Activated CD4-positive, alpha-beta memory T cell treated with anti-CD3 and anti-CD28 coated beads, Interleukin-2, amount 10 ng/mL, durations not matched to agents 7 days and 5 days (primary cell): ENCODE measurements at regions not wholly inside any gene's neighbourhood (a gene's known extent, or its start where the extent isn't known, plus 50 kb on each side); places are given as distances from the start of the nearest gene placed in this dataset.
"Not testable (repeated sequence)": the region's sequence is repeated elsewhere in the genome, so short reads cannot be mapped to it uniquely, and the experiment has no call there.

Experiments
- CTCF ChIA-PET: fragments of 350-600 bp; sonication (Branson Sonifier 250); formaldehyde crosslinking; loops from one replicate; lab custom pipeline; 2021; ENCODE audit warnings: antibody characterized with exemption, inconsistent platforms; lab: Charles Lee
- POLR2A ChIA-PET: fragments of 350-600 bp; sonication (Branson Sonifier 250); formaldehyde crosslinking; loops from one replicate; lab custom pipeline; 2021; ENCODE audit warnings: antibody characterized with exemption; lab: Charles Lee
- DNase-seq: peaks from one replicate; pipeline ENCODE4 v3.0.0-alpha.2; 2020
- H3K27ac Mint-ChIP-seq: one replicate; pipeline ENCODE4 v1.8.0; 2021; ENCODE audit warnings: mild to moderate bottlenecking, mixed read lengths
- H3K27me3 Mint-ChIP-seq: one replicate; pipeline ENCODE4 v1.8.0; 2021; ENCODE audit warnings: mixed read lengths
- H3K36me3 Mint-ChIP-seq: one replicate; pipeline ENCODE4 v1.8.0; 2021; ENCODE audit warnings: low read depth, mixed read lengths
- H3K4me1 Mint-ChIP-seq: one replicate; pipeline ENCODE4 v1.8.0; 2021; ENCODE audit warnings: mixed read lengths
- H3K4me3 Mint-ChIP-seq: one replicate; pipeline ENCODE4 v1.8.0; 2021; ENCODE audit warnings: mild to moderate bottlenecking, mixed read lengths
- H3K9me3 Mint-ChIP-seq: one replicate; pipeline ENCODE4 v1.8.0; 2021; ENCODE audit warnings: mixed read lengths

DNA sequence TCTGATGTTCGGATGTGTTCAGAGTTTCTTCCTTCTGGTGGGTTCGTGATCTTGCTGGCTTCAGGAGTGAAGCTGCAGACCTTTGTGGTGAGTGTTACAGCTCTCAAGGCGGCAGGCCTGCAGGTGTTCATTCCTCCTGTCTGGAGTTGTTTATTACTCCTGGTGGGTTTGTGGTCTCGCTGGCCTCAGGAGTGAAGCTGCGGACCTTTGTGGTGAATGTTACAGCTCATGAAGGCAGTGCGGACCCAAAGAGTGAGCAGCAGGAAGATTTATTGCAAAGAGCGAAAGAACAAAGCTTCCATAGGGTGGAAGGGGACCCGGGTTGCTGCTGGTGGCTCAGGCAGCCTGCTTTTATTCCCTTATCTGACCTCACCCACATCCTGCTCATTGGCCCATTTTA, 1226.8 kb upstream of the EPHA6 start:
- H3K27me3 Mint-ChIP-seq, H3K27ac Mint-ChIP-seq, DNase-seq, H3K4me1 Mint-ChIP-seq, H3K4me3 Mint-ChIP-seq, H3K36me3 Mint-ChIP-seq, POLR2A ChIA-PET, CTCF ChIA-PET, H3K9me3 Mint-ChIP-seq: not testable (repeated sequence)

DNA sequence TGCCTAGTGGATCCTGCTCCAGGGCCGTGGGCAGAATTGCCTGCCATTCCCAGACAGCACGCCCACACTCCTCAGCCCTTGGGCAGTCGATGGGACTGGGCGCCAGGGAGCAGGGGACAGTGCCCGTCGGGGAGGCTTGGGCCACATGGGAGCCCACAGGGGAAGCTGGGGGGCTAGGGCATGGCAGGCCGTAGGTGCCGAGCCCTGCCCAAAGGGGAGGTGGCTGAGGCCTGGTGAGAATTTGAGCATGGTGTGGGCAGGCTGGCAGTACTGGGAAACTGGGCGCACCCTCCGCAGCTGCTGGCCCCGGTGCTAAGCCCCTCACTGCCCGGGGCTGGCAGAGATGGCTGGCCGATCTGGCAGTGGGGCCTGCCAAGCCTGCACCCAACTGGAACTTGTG, 1225.9 kb upstream of the EPHA6 start:
- DNase-seq, result no peak
- H3K27ac Mint-ChIP-seq, result no peak overlapping the region
- POLR2A ChIA-PET, result no interaction called here
- CTCF ChIA-PET, result no interaction called here
- H3K27me3 Mint-ChIP-seq, result no peaks in the 10 kb centered on the region
- peaks cover 9% of the 10 kb centered on the region for H3K9me3 Mint-ChIP-seq
- no peak overlapping the region for H3K4me3 Mint-ChIP-seq
- no peaks in the 10 kb centered on the region for H3K4me1 Mint-ChIP-seq
- no peaks in the 10 kb centered on the region for H3K36me3 Mint-ChIP-seq

DNA sequence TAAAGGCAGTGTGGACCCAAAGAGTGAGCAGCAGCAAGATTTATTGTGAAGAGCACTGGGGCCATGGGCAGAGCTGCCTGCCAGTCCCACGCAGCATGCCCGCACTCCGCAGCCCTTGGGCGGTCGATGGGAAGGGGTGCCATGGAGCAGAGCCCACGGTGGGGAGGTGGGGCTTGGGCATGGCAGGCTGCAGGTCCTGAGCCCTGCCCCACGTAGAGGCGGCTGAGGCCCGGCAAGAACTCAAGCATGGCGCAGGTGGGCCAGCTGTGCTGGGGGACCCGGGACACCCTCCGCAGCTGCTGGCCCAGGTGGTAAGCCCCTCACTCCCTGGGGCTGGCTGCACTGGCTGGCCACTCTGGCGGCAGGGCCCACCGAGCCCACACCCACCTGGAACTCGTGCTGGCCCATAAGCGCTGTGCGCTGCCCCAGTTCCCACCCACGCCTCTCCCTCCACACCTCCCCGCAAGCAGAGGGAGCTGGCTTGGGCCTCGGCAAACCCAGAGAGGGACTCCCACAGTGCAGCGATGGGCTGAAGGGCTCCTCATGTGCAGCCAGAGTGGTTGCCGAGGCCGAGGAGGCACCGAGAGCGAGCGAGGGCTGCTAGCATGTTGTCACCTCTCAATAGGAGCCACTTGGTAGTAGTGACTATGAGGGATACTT, 1218.8 kb upstream of the EPHA6 start:
- Mint-ChIP-seq H3K9me3 (no peaks in the 10 kb centered on the region), H3K36me3 (no peaks in the 10 kb centered on the region), H3K27ac (no peak overlapping the region), H3K4me3 (no peak overlapping the region), H3K4me1 (no peaks in the 10 kb centered on the region), H3K27me3 (no peaks in the 10 kb centered on the region)
- DNase-seq, result no peak
- CTCF ChIA-PET, result no interaction called here
- POLR2A ChIA-PET, result no interaction called here

DNA sequence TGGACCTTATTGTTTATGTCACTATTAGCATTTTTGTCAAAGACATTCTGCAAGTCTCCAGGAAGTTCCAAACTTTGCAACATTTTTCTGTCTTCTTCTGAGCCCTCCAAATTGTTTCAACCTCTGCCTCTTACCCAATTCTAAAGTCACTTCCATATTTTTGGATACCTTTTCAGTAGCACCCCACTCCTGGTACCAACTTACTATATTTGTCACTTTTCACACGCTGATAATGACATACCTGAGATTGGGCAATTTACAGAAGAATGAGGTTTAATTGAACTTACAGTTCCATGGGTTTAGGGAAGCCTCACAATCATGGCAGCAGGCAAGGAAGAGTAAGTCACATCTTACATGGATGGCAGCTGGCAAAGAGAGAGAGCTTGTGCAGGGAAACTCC, 1206.5 kb upstream of the EPHA6 start:
- ChIA-PET POLR2A (no interaction called here), CTCF (no interaction called here)
- H3K27ac Mint-ChIP-seq, result no peak overlapping the region
- H3K4me3 Mint-ChIP-seq, result no peak overlapping the region
- no peaks in the 10 kb centered on the region for H3K4me1 Mint-ChIP-seq
- H3K27me3 Mint-ChIP-seq, result no peaks in the 10 kb centered on the region
- no peak for DNase-seq
- H3K36me3 Mint-ChIP-seq, result no peaks in the 10 kb centered on the region
- H3K9me3 Mint-ChIP-seq, result peaks cover 20% of the 10 kb centered on the region

DNA sequence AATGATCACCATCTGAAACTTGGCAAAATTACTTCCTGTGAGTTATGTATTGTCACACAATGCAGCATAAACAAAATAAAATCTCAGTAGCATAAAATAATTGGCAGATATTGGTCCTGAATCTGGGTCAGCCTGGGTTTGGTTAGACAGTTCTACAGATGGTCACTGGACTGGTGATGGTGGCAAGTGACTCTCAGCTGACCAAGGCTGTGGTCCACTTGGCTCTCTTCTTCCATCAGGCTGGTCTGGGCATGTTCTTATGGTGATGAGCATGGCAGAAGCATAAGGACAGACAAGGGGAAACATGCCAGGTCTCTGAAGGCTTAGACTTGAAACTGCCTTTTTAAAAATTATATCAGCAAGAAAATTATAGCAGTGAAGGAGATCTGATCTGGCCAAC, 1205.0 kb upstream of the EPHA6 start:
- Mint-ChIP-seq H3K27me3 (no peaks in the 10 kb centered on the region), H3K4me1 (no peaks in the 10 kb centered on the region), H3K36me3 (no peaks in the 10 kb centered on the region), H3K27ac (no peak overlapping the region), H3K9me3 (peaks cover 20% of the 10 kb centered on the region), H3K4me3 (no peak overlapping the region)
- ChIA-PET CTCF (no interaction called here), POLR2A (no interaction called here)
- no peak for DNase-seq

DNA sequence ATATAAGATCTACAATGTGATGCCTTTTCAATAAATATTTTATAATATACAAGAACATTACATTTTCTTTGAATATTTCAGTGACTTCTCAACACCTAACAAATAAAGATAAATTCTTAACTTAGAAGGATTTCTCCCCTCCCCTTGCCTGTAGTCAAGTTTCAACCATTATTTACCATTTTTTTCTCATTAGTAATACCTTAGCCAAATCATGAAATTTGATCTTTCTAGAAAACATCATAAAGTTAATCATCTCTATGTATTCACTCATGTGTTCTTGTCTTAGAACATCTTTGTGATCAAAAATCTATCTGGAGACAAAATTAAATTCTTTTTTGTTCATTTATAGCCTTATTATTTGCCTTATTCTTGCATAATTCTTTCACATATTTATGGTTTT, 1201.8 kb upstream of the EPHA6 start:
- ChIA-PET CTCF (no interaction called here), POLR2A (no interaction called here)
- Mint-ChIP-seq H3K36me3 (no peaks in the 10 kb centered on the region), H3K27me3 (no peaks in the 10 kb centered on the region), H3K27ac (no peak overlapping the region), H3K4me3 (no peak overlapping the region), H3K4me1 (no peaks in the 10 kb centered on the region), H3K9me3 (peaks cover 13% of the 10 kb centered on the region)
- DNase-seq, result no peak

DNA sequence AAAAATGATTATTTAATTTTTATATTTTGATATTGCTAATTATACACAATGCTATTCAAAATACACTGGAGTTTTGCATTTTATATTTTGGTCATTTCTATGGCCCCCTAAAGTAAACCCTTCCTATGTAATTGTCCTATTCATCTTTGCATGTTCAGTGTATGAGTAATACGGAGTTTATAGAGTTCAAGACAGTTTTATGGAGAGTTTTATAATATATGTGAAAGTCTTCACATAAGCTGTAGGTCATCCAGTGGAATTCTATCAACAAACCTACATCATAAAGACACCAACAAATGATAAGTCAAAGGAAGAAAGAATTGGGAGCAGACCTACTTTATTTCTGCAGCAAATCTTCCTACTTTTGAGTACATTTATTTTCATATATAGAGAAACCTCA, 1200.4 kb upstream of the EPHA6 start:
- H3K36me3 Mint-ChIP-seq, result no peaks in the 10 kb centered on the region
- DNase-seq, result no peak
- ChIA-PET CTCF (no interaction called here), POLR2A (no interaction called here)
- no peak overlapping the region for H3K4me3 Mint-ChIP-seq
- H3K9me3 Mint-ChIP-seq, result peaks cover 3% of the 10 kb centered on the region
- no peaks in the 10 kb centered on the region for H3K27me3 Mint-ChIP-seq
- H3K27ac Mint-ChIP-seq, result no peak overlapping the region
- H3K4me1 Mint-ChIP-seq, result no peaks in the 10 kb centered on the region

DNA sequence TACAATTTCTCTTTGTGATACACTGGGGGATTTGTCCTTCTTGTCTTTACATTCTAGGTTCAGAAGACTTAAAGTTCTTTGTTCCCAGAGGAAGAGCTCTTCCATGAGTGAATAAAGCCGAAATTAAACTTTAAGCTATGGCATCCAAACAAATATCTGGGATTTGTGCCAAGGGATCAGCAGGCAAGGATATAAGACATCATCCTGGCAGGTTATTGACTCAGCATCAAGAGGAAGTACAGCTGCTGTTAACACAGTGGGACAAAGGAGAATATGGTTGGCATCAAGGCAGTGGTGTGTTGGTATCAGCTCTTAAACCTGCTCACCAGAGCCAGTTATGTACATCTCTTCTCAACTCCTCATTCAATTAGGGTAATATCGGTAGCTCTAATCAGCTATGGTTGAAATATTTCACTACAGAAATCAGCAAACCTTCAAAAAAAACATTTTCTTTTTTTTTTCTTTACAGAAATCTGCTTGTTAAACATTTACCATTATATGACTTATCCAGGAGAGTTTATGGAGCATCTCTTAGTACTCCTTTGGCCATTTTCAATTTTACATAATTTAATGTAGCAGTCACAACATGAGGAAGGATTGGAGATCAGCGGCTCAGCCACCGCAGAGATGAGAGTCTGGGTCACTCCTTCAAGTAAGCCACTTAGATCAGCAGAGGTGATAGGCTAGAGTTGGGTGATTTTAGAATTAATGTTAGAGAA, 1198.6 kb upstream of the EPHA6 start:
- Mint-ChIP-seq H3K27me3 (no peaks in the 10 kb centered on the region), H3K4me3 (no peak overlapping the region), H3K27ac (no peak overlapping the region), H3K4me1 (no peaks in the 10 kb centered on the region), H3K9me3 (no peaks in the 10 kb centered on the region), H3K36me3 (no peaks in the 10 kb centered on the region)
- POLR2A ChIA-PET, result no interaction called here
- no peak for DNase-seq
- CTCF ChIA-PET, result no interaction called here

DNA sequence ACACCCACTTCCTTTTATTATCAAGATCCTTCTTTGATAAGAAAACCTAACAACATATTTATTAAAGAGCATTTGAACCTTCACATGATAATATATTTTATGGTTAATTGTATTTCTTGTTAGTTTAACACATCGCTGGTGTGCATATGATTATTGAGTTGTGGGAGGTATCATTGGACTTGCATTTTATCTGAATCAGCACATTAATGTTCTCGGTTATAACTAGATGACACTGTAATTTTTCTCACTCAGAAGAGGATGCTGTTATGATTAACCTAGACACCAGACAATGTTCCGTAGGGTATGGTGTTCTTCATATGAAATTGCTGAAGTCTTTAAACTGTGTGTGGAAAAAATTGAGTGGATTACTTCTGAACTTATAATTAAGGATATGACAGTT, 1188.3 kb upstream of the EPHA6 start:
- no peak for DNase-seq
- H3K27me3 Mint-ChIP-seq, result no peaks in the 10 kb centered on the region
- H3K4me3 Mint-ChIP-seq, result no peak overlapping the region
- no peak overlapping the region for H3K27ac Mint-ChIP-seq
- ChIA-PET POLR2A (no interaction called here), CTCF (no interaction called here)
- H3K4me1 Mint-ChIP-seq, result no peaks in the 10 kb centered on the region
- no peaks in the 10 kb centered on the region for H3K9me3 Mint-ChIP-seq
- no peaks in the 10 kb centered on the region for H3K36me3 Mint-ChIP-seq

DNA sequence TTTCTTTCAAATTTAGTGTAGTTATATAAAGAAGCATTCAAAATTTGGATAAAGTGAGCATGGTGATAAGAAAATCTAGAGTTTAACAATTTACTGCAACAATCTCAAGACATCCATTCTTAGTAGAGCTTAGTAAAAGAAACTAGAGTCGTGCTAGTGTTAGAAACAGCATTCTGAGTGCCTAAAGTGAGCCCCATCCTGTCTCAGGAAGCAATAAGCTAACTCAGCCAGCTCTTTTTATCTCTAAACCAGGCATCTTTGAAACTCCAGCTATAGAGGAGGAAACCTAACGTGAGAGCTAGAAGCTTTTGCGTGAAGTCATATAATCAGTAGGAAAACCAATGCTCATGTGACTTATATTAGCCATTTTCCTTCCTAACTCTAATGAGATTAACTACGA, 1187.1 kb upstream of the EPHA6 start:
- DNase-seq, result no peak
- H3K4me3 Mint-ChIP-seq, result no peak overlapping the region
- no peaks in the 10 kb centered on the region for H3K27me3 Mint-ChIP-seq
- H3K9me3 Mint-ChIP-seq, result no peaks in the 10 kb centered on the region
- POLR2A ChIA-PET, result no interaction called here
- H3K27ac Mint-ChIP-seq, result no peak overlapping the region
- no peaks in the 10 kb centered on the region for H3K36me3 Mint-ChIP-seq
- H3K4me1 Mint-ChIP-seq, result no peaks in the 10 kb centered on the region
- CTCF ChIA-PET, result no interaction called here

DNA sequence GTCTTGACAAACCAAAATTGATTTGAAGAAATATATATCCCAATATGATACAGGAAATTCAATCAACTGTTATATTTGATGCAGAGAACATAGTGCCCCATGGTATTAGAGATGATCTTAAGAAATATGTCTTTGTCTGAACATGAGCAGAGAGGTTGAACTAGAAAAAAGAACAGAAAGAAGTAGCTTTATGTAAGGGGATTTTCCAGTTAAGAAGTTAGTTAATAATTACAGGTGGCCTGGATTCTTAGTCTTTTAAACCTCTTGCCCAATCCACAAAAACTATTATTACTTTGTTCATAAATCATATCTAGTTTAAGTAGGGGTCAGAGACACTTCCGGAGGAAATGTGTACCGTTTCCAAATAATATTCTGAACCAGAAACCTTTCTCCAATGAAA, 1186.7 kb upstream of the EPHA6 start:
- H3K27me3 Mint-ChIP-seq, result no peaks in the 10 kb centered on the region
- no peak overlapping the region for H3K4me3 Mint-ChIP-seq
- ChIA-PET CTCF (no interaction called here), POLR2A (no interaction called here)
- H3K36me3 Mint-ChIP-seq, result no peaks in the 10 kb centered on the region
- H3K27ac Mint-ChIP-seq, result no peak overlapping the region
- no peaks in the 10 kb centered on the region for H3K4me1 Mint-ChIP-seq
- no peaks in the 10 kb centered on the region for H3K9me3 Mint-ChIP-seq
- DNase-seq, result no peak

DNA sequence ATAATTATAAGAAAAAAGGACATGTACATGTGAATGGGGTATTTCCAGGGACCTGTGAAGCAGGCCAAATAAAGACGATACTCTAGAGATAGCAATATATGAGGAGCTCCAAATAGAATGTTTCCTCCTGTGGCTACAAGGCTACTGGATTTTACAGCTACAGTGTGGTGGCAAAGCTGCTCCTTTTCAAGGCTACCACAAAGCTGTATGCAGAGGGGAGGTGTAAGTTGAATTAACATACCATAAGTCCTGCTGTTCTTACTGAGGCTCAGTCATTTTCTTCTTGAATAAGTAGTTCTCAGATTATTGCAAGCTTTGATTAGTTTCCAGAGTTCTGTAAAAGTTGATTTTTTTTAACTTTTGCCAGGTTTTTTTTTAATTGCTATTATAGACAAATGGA, 1184.6 kb upstream of the EPHA6 start:
- no peak overlapping the region for H3K27ac Mint-ChIP-seq
- ChIA-PET POLR2A (no interaction called here), CTCF (no interaction called here)
- no peak overlapping the region for H3K4me3 Mint-ChIP-seq
- H3K4me1 Mint-ChIP-seq, result no peaks in the 10 kb centered on the region
- H3K9me3 Mint-ChIP-seq, result no peaks in the 10 kb centered on the region
- H3K27me3 Mint-ChIP-seq, result no peaks in the 10 kb centered on the region
- no peaks in the 10 kb centered on the region for H3K36me3 Mint-ChIP-seq
- DNase-seq, result no peak

DNA sequence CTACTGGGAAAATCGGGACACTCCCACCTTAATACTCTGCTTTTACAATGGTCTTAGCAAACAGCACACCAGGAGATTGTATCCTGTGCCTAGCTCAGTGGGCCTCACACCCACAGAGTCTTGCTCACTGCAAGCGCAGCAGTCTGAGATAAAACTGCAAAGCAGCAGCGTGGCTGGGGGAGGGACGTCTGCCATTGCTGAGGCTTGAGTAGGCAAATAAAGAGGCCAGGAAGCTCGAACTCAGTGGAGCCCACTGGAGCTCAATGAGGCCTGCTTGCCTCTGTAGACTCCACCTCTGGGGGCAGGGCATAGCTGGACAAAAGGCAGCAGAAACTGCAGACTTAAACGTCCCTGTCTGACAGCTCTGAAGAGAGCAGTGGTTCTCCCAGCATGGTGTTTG, 1169.1 kb upstream of the EPHA6 start:
- CTCF ChIA-PET, result no interaction called here
- Mint-ChIP-seq H3K36me3 (no peaks in the 10 kb centered on the region), H3K4me1 (no peaks in the 10 kb centered on the region), H3K27me3 (no peaks in the 10 kb centered on the region), H3K9me3 (peaks cover 24% of the 10 kb centered on the region), H3K27ac (no peak overlapping the region), H3K4me3 (no peak overlapping the region)
- DNase-seq, result no peak
- POLR2A ChIA-PET, result no interaction called here
